Nephron (organoid): ENCODE measurements at regions not wholly inside any gene's neighbourhood (a gene's known extent, or its start where the extent isn't known, plus 50 kb on each side); places are given as distances from the start of the nearest gene placed in this dataset.

Experiments
- H3K27ac Mint-ChIP-seq, 3 experiments: 2 replicates each; pipeline ENCODE4 v1.8.0; 2020; ENCODE audit warnings: mixed read lengths in 3 of 3, mild to moderate bottlenecking in 2 of 3, moderate library complexity in 1 of 3
- H3K27me3 Mint-ChIP-seq: 2 replicates; pipeline ENCODE4 v1.8.0; 2021; ENCODE audit warnings: low read depth, mild to moderate bottlenecking, moderate library complexity, mixed read lengths
- H3K36me3 Mint-ChIP-seq: 2 replicates; pipeline ENCODE4 v1.8.0; 2020; ENCODE audit warnings: low read depth, mixed read lengths
- H3K4me1 Mint-ChIP-seq: 2 replicates; pipeline ENCODE4 v1.8.0; 2020; ENCODE audit warnings: mixed read lengths
- H3K4me3 Mint-ChIP-seq, 3 experiments: 2 replicates each; pipeline ENCODE4 v1.8.0; 2020; ENCODE audit warnings: mild to moderate bottlenecking in 3 of 3, mixed read lengths in 3 of 3, moderate library complexity in 2 of 3
- H3K9me3 Mint-ChIP-seq: 2 replicates; pipeline ENCODE4 v1.8.0; 2020; ENCODE audit warnings: mixed read lengths
- CTCF ChIP-seq, 3 experiments: fragments of 200-600 bp; sonication (generic); IDR thresholded peaks; one replicate each; pipeline ENCODE4 v1.5.0; 2021; ENCODE audit warnings: antibody characterized with exemption in 3 of 3; ENCODE audit not compliant: unreplicated experiment in 3 of 3

- Mint-ChIP-seq H3K36me3 (no peaks in the 10 kb centered on the region), H3K27me3 (peaks cover 3% of the 10 kb centered on the region), H3K4me1 (no peaks in the 10 kb centered on the region), H3K27ac (no peak overlapping the region), H3K4me3 (no peak overlapping the region), H3K9me3 (peaks cover 6% of the 10 kb centered on the region)
- TF ChIP-seq CTCF (IDR thresholded peaks at IDR 0.05; ENCODE audit: unreplicated experiment in 3 of 3), result no peak
Measured at GRCh38 chr13:88000239-88000638, 329.1 kb downstream of the SLITRK5 start.

DNA sequence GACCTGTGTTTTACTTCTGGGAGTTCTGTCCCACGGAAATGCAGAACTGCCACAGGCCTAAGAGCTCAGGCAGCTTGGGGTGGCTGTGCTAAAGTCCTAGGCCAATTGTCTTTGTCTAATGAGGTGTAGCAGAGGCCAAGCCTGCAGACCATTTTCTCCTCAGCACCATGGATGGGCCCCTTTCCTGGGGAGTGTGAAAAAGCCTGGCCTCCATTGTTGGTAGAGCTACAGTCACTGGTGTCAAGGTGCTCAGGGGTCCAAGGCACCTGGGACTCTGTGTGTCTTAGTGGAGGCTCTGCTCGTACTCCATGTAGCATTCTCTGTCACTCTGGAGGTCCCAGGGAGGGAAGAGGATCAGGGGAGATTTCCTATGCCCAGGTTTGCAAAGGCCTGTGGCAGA, 329.6 kb downstream of the SLITRK5 start:
- TF ChIP-seq CTCF (IDR thresholded peaks at IDR 0.05; ENCODE audit: unreplicated experiment in 3 of 3), result no peak
- H3K36me3 Mint-ChIP-seq, result no peaks in the 10 kb centered on the region

GRCh38 chr13:88005188-88005587, 334.0 kb downstream of the SLITRK5 start:
- H3K4me1 Mint-ChIP-seq, result no peaks in the 10 kb centered on the region
- no peak overlapping the region for H3K4me3 Mint-ChIP-seq

More for the DNA sequence above, 329.6 kb downstream of the SLITRK5 start:
- Mint-ChIP-seq H3K27ac (no peak overlapping the region), H3K27me3 (peaks cover 3% of the 10 kb centered on the region), H3K4me3 (no peak overlapping the region), H3K4me1 (no peaks in the 10 kb centered on the region), H3K9me3 (peaks cover 6% of the 10 kb centered on the region)

GRCh38 chr13:88014527-88014926, 343.4 kb downstream of the SLITRK5 start:
- no peaks in the 10 kb centered on the region for H3K36me3 Mint-ChIP-seq
- no peak overlapping the region for H3K27ac Mint-ChIP-seq
- no peaks in the 10 kb centered on the region for H3K4me1 Mint-ChIP-seq
- H3K27me3 Mint-ChIP-seq, result no peaks in the 10 kb centered on the region
- H3K4me3 Mint-ChIP-seq, result no peak overlapping the region
- TF ChIP-seq CTCF (IDR thresholded peaks at IDR 0.05; ENCODE audit: unreplicated experiment in 3 of 3), result no peak
- peaks cover 11% of the 10 kb centered on the region for H3K9me3 Mint-ChIP-seq

More at GRCh38 chr13:88005188-88005587, 334.0 kb downstream of the SLITRK5 start:
- no peaks in the 10 kb centered on the region for H3K27me3 Mint-ChIP-seq
- TF ChIP-seq CTCF (IDR thresholded peaks at IDR 0.05; ENCODE audit: unreplicated experiment in 3 of 3), result no peak
- H3K36me3 Mint-ChIP-seq, result no peaks in the 10 kb centered on the region
- H3K9me3 Mint-ChIP-seq, result no peaks in the 10 kb centered on the region
- no peak overlapping the region for H3K27ac Mint-ChIP-seq

- Mint-ChIP-seq H3K27me3 (no peaks in the 10 kb centered on the region), H3K4me3 (no peak overlapping the region), H3K27ac (no peak overlapping the region), H3K36me3 (no peaks in the 10 kb centered on the region), H3K4me1 (no peaks in the 10 kb centered on the region), H3K9me3 (peaks cover 5% of the 10 kb centered on the region)
- no peak for TF ChIP-seq CTCF (IDR thresholded peaks at IDR 0.05; ENCODE audit: unreplicated experiment in 3 of 3)
Measured at GRCh38 chr13:88022431-88023208, 351.4 kb downstream of the SLITRK5 start.

- no peaks in the 10 kb centered on the region for H3K9me3 Mint-ChIP-seq
- no peak overlapping the region for H3K27ac Mint-ChIP-seq
- H3K36me3 Mint-ChIP-seq, result no peaks in the 10 kb centered on the region
- H3K4me1 Mint-ChIP-seq, result no peaks in the 10 kb centered on the region
- H3K4me3 Mint-ChIP-seq, result no peak overlapping the region
- TF ChIP-seq CTCF (IDR thresholded peaks at IDR 0.05; ENCODE audit: unreplicated experiment in 3 of 3), result no peak
- no peaks in the 10 kb centered on the region for H3K27me3 Mint-ChIP-seq
Measured at GRCh38 chr13:88026241-88026640, 355.1 kb downstream of the SLITRK5 start.
